IPS DF 6.9 (cell line): ENCODE measurements at regions not wholly inside any gene's neighbourhood (a gene's known extent, or its start where the extent isn't known, plus 50 kb on each side); places are given as distances from the start of the nearest gene placed in this dataset.

Source experiments
- DNase-seq: peaks from one replicate; pipeline ENCODE4 v3.0.0-alpha.2; 2013; ENCODE audit warnings: low read depth, low spot score
- H3K27ac ChIP-seq: one replicate; pipeline ENCODE4 v1.5.1; 2013; ENCODE audit warnings: low read length, control low read depth
- H3K27me3 ChIP-seq: 2 replicates; pipeline ENCODE4 v1.6.1; 2013; ENCODE audit warnings: mild to moderate bottlenecking, low read length; ENCODE audit not compliant: control insufficient read depth, insufficient read depth
- H3K36me3 ChIP-seq: 2 replicates; pipeline ENCODE4 v1.6.1; 2013; ENCODE audit warnings: low read length; ENCODE audit not compliant: control insufficient read depth, insufficient read depth
- H3K4me1 ChIP-seq: 2 replicates; pipeline ENCODE4 v1.6.1; 2013; ENCODE audit warnings: low read length; ENCODE audit not compliant: control insufficient read depth, insufficient read depth
- H3K4me3 ChIP-seq: 2 replicates; pipeline ENCODE4 v1.5.1; 2013; ENCODE audit warnings: mild to moderate bottlenecking, low read length
- H3K9me3 ChIP-seq: 2 replicates; pipeline ENCODE4 v1.6.1; 2013; ENCODE audit warnings: low read length, inconsistent platforms; ENCODE audit not compliant: control insufficient read depth, insufficient read depth
- WGBS: extraction: QIAGEN DNeasy Blood & Tissue Kit; methylation state at CpG from one replicate; pipeline ENCODE4 v1.1.7; 2013; ENCODE audit warnings: mixed read lengths, missing lambda C conversion rate; ENCODE audit not compliant: insufficient read length, insufficient coverage; 5-methylcytosine and 5-hydroxymethylcytosine counted together

GRCh38 chr1:10867914-10868598 lies 71.6 kb upstream of the CASZ1 start:
- Histone ChIP-seq H3K27me3 (peaks cover 2% of the 10 kb centered on the region; the same call in 1 of the 2 replicates), H3K9me3 (no peaks in the 10 kb centered on the region), H3K4me3 (no peak overlapping the region), H3K36me3 (no peaks in the 10 kb centered on the region), H3K27ac (no peak overlapping the region), H3K4me1 (0 out of 2 replicates have a peak, but pooled peaks cover 2% of the 10 kb centered on the region)
- WGBS, result no CpG with 5 or more reads among the region's 17 CpGs
- no peak for DNase-seq

GRCh38 chr1:10868599-10868965 lies 72.1 kb upstream of the CASZ1 start:
- Histone ChIP-seq H3K36me3 (no peaks in the 10 kb centered on the region), H3K4me1 (0 out of 2 replicates have a peak, but pooled peaks cover 2% of the 10 kb centered on the region), H3K27ac (no peak overlapping the region), H3K4me3 (no peak overlapping the region), H3K27me3 (peaks cover 2% of the 10 kb centered on the region; the same call in 1 of the 2 replicates), H3K9me3 (no peaks in the 10 kb centered on the region)
- no peak for DNase-seq
- no CpG with 5 or more reads among the region's 6 CpGs for WGBS

- no peaks in the 10 kb centered on the region for H3K36me3 ChIP-seq
- H3K4me3 ChIP-seq, result no peak overlapping the region
- no peak for DNase-seq
- no peaks in the 10 kb centered on the region for H3K9me3 ChIP-seq
- no CpG with 5 or more reads among the region's 1 CpG for WGBS
- peaks cover 2% of the 10 kb centered on the region; the same call in 1 of the 2 replicates for H3K27me3 ChIP-seq
- no peak overlapping the region for H3K27ac ChIP-seq
- 0 out of 2 replicates have a peak, but pooled peaks cover 2% of the 10 kb centered on the region for H3K4me1 ChIP-seq
Observed at GRCh38 chr1:10869933-10870332, 73.5 kb upstream of the CASZ1 start.

- 0 out of 2 replicates have a peak, but pooled peaks cover 2% of the 10 kb centered on the region for H3K4me1 ChIP-seq
- no peak for DNase-seq
- H3K9me3 ChIP-seq, result no peaks in the 10 kb centered on the region
- WGBS, result no CpG with 5 or more reads among the region's 5 CpGs
- H3K36me3 ChIP-seq, result no peaks in the 10 kb centered on the region
- H3K27me3 ChIP-seq, result peaks cover 2% of the 10 kb centered on the region; the same call in 1 of the 2 replicates
- no peak overlapping the region for H3K4me3 ChIP-seq
- H3K27ac ChIP-seq, result no peak overlapping the region
Observed at GRCh38 chr1:10870493-10871096, 74.1 kb upstream of the CASZ1 start.

GRCh38 chr1:10873189-10873588 lies 76.7 kb upstream of the CASZ1 start:
- Histone ChIP-seq H3K36me3 (no peaks in the 10 kb centered on the region), H3K4me3 (no peak overlapping the region), H3K9me3 (no peaks in the 10 kb centered on the region), H3K27ac (no peak overlapping the region), H3K27me3 (no peaks in the 10 kb centered on the region), H3K4me1 (no peaks in the 10 kb centered on the region)
- DNase-seq, result no peak
- no CpG with 5 or more reads among the region's 6 CpGs for WGBS

GRCh38 chr1:10874351-10874750 lies 77.9 kb upstream of the CASZ1 start:
- no peaks in the 10 kb centered on the region for H3K27me3 ChIP-seq
- H3K36me3 ChIP-seq, result no peaks in the 10 kb centered on the region
- H3K4me1 ChIP-seq, result no peaks in the 10 kb centered on the region
- no CpG with 5 or more reads among the region's 5 CpGs for WGBS
- no peak overlapping the region for H3K27ac ChIP-seq
- no peak for DNase-seq
- no peak overlapping the region for H3K4me3 ChIP-seq
- H3K9me3 ChIP-seq, result no peaks in the 10 kb centered on the region

- no CpG with 5 or more reads among the region's 9 CpGs for WGBS
- no peaks in the 10 kb centered on the region for H3K36me3 ChIP-seq
- no peak overlapping the region for H3K4me3 ChIP-seq
- no peaks in the 10 kb centered on the region for H3K27me3 ChIP-seq
- no peak overlapping the region for H3K27ac ChIP-seq
- no peaks in the 10 kb centered on the region for H3K4me1 ChIP-seq
- H3K9me3 ChIP-seq, result no peaks in the 10 kb centered on the region
- DNase-seq, result no peak
Observed at GRCh38 chr1:10877894-10878293, 81.4 kb upstream of the CASZ1 start.

- Histone ChIP-seq H3K27ac (no peak overlapping the region), H3K4me3 (no peak overlapping the region), H3K27me3 (no peaks in the 10 kb centered on the region), H3K4me1 (no peaks in the 10 kb centered on the region), H3K36me3 (no peaks in the 10 kb centered on the region), H3K9me3 (no peaks in the 10 kb centered on the region)
- no CpG with 5 or more reads among the region's 7 CpGs for WGBS
- no peak for DNase-seq
Observed at GRCh38 chr1:10878469-10878868, 82.0 kb upstream of the CASZ1 start.

- Histone ChIP-seq H3K4me3 (no peak overlapping the region), H3K27ac (no peak overlapping the region), H3K9me3 (no peaks in the 10 kb centered on the region), H3K27me3 (no peaks in the 10 kb centered on the region), H3K36me3 (no peaks in the 10 kb centered on the region), H3K4me1 (no peaks in the 10 kb centered on the region)
- WGBS, result no CpG with 5 or more reads among the region's 7 CpGs
- no peak for DNase-seq
Observed at GRCh38 chr1:10880063-10880462, 83.6 kb upstream of the CASZ1 start.

- no peak overlapping the region for H3K4me3 ChIP-seq
- no peaks in the 10 kb centered on the region for H3K36me3 ChIP-seq
- no peaks in the 10 kb centered on the region for H3K9me3 ChIP-seq
- no peak for DNase-seq
- no CpG with 5 or more reads among the region's 10 CpGs for WGBS
- no peaks in the 10 kb centered on the region for H3K4me1 ChIP-seq
- H3K27ac ChIP-seq, result no peak overlapping the region
- H3K27me3 ChIP-seq, result no peaks in the 10 kb centered on the region
Observed at GRCh38 chr1:10881046-10881445, 84.6 kb upstream of the CASZ1 start.

GRCh38 chr1:10882069-10882468 lies 85.6 kb upstream of the CASZ1 start:
- Histone ChIP-seq H3K36me3 (no peaks in the 10 kb centered on the region), H3K4me3 (no peak overlapping the region), H3K27ac (no peak overlapping the region), H3K4me1 (no peaks in the 10 kb centered on the region), H3K9me3 (no peaks in the 10 kb centered on the region), H3K27me3 (no peaks in the 10 kb centered on the region)
- no peak for DNase-seq
- WGBS, result no CpG with 5 or more reads among the region's 4 CpGs
